Tibial nerve (tissue), 4 donors: ENCODE measurements at regions not wholly inside any gene's neighbourhood (a gene's known extent, or its start where the extent isn't known, plus 50 kb on each side); places are given as distances from the start of the nearest gene placed in this dataset.

Experiments used
- DNase-seq, 2 donors: peaks; one replicate each; pipeline ENCODE4 v3.0.0-alpha.2; 2019; ENCODE audit warnings: low spot score in 2 of 2
- H3K27ac ChIP-seq, 4 donors: fragments of 200-600 bp; sonication (generic) in 3 of 4; one replicate each; pipeline ENCODE4 v1.5.1; 2017 to 2019; ENCODE audit warnings: mild to moderate bottlenecking in 1 of 4
- H3K27me3 ChIP-seq, 2 donors: fragments of 200-600 bp; sonication (generic) in 1 of 2; one replicate each; pipeline versions ENCODE4 v1.5.1 to v1.6.0; 2017 to 2019
- H3K36me3 ChIP-seq, 3 donors: fragments of 200-600 bp; sonication (generic); one replicate each; pipeline ENCODE4 v1.5.1; 2018 to 2019
- H3K4me1 ChIP-seq, 4 donors: fragments of 200-600 bp; sonication (generic) in 3 of 4; one replicate each; pipeline ENCODE4 v1.5.1; 2017 to 2019
- H3K4me3 ChIP-seq, 4 donors: fragments of 200-600 bp; sonication (generic) in 3 of 4; one replicate each; pipeline ENCODE4 v1.5.1; 2017 to 2019; ENCODE audit warnings: mild to moderate bottlenecking in 1 of 4, moderate library complexity in 1 of 4
- H3K9me3 ChIP-seq, 4 donors: fragments of 200-600 bp; sonication (generic) in 3 of 4; one replicate each; pipeline ENCODE4 v1.5.1; 2017 to 2019
- EP300 ChIP-seq, 2 donors: sonication (generic); formaldehyde crosslinking; IDR thresholded peaks; one replicate each; pipeline ENCODE4 v1.6.1; 2017; ENCODE audit warnings: antibody characterized with exemption in 2 of 2, mild to moderate bottlenecking in 1 of 2
- POLR2A ChIP-seq, 2 donors: fragments of 450-650 bp; IDR thresholded peaks; one replicate each; pipeline ENCODE4 v1.6.1; 2017; ENCODE audit warnings: antibody characterized with exemption in 2 of 2, mild to moderate bottlenecking in 2 of 2, moderate library complexity in 2 of 2
- WGBS, 2 donors: methylation state at CpG; one replicate each; pipeline ENCODE4 v1.1.5; 2018; 5-methylcytosine and 5-hydroxymethylcytosine counted together
- TF ChIP-seq, protein P1 (sequence below), 5 experiments: fragments of 200-600 bp in 3 of 5; fragments of 450-650 bp in 2 of 5; sonication (generic) in 3 of 5; IDR thresholded peaks; one replicate each; pipeline ENCODE4 v1.5.1; 2016 to 2019; ENCODE audit warnings: antibody characterized with exemption in 5 of 5, mild to moderate bottlenecking in 3 of 5, moderate library complexity in 2 of 5

DNA sequence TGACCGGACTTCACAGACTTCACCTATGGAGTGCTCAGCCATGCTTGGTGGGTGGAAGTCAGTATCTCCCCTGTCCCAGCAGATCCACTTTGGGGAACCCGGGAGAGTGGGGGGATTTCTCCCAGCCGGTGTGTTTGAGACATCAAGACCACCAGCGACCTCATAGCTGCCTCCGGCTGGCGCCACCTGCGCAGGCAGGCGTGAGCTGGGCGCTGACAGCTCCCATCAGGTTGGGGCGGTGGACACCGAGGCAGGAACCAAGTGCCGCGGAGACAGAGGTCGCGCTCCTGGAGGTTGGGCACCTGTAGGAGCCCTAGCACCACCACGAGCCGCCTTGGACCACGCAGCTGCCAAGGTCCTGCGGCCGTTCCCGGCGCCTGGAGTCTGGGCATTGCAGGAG lies 124.0 kb upstream of the LARP1 start:
- TF ChIP-seq POLR2A (IDR thresholded peaks at IDR 0.05) (no peak), EP300 (IDR thresholded peaks at IDR 0.05) (no peak)
- TF ChIP-seq, protein P1, sequence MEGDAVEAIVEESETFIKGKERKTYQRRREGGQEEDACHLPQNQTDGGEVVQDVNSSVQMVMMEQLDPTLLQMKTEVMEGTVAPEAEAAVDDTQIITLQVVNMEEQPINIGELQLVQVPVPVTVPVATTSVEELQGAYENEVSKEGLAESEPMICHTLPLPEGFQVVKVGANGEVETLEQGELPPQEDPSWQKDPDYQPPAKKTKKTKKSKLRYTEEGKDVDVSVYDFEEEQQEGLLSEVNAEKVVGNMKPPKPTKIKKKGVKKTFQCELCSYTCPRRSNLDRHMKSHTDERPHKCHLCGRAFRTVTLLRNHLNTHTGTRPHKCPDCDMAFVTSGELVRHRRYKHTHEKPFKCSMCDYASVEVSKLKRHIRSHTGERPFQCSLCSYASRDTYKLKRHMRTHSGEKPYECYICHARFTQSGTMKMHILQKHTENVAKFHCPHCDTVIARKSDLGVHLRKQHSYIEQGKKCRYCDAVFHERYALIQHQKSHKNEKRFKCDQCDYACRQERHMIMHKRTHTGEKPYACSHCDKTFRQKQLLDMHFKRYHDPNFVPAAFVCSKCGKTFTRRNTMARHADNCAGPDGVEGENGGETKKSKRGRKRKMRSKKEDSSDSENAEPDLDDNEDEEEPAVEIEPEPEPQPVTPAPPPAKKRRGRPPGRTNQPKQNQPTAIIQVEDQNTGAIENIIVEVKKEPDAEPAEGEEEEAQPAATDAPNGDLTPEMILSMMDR (IDR thresholded peaks at IDR 0.05) = no peak
- H3K36me3 ChIP-seq = no peaks in the 10 kb centered on the region
- no peaks in the 10 kb centered on the region for H3K4me1 ChIP-seq
- H3K4me3 ChIP-seq = no peak overlapping the region
- no peaks in the 10 kb centered on the region for H3K27me3 ChIP-seq
- no peak overlapping the region for H3K27ac ChIP-seq
- WGBS, 2 donors = 93 to 95% methylated on average over 12 to 22 of the region's 22 CpGs
- DNase-seq = no peak
- H3K9me3 ChIP-seq = no peaks in the 10 kb centered on the region

DNA sequence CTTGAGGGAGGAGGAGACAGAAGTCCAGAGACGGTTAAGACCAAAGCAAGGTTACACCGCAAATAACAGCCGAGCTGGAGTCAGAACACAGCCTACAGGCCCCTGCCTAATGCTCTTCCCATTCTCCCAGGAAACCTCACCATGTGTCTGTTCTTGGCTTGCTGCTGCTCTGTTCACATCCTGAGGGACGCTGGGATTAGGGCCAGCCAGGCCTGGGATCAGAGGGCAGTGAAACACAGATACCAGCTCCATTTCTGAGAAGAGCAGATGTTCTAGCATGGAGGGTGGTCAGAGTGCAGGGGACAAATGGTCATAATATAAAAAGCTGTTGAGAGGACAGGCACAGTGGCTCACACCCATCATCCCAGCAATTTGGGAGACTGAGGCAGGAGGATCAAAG lies 124.8 kb upstream of the LARP1 start:
- TF ChIP-seq, protein P1 (IDR thresholded peaks at IDR 0.05) = no peak
- Histone ChIP-seq H3K9me3 (no peaks in the 10 kb centered on the region), H3K36me3 (no peaks in the 10 kb centered on the region), H3K27ac (no peak overlapping the region), H3K4me1 (no peaks in the 10 kb centered on the region), H3K4me3 (no peak overlapping the region), H3K27me3 (no peaks in the 10 kb centered on the region)
- no peak for DNase-seq
- 48 to 57% methylated on average over 4 of the region's 4 CpGs for WGBS, 2 donors

DNA sequence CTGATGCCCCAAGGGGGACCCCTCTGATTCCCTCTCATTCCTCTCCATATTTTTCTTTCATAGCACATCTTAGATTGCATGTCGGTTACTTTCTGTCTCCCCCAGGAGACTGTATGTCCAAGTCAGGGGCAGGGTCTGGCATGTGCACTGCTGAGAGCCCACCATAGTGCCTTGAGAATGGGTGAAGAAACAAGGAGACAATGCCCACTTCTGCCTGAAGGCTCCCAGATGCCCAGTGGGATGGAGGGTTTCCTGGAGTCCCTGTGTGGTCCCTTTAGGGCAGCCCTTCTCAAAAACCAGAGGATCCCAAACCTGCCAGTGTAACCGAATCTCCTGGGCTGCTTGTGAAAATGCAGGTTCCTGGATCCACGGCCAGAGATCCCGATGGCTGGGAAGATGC lies 126.5 kb upstream of the LARP1 start:
- Histone ChIP-seq H3K27me3 (no peaks in the 10 kb centered on the region), H3K36me3 (no peaks in the 10 kb centered on the region), H3K4me1 (no peaks in the 10 kb centered on the region), H3K27ac (no peak overlapping the region), H3K9me3 (no peaks in the 10 kb centered on the region), H3K4me3 (no peak overlapping the region)
- 88 to 96% methylated on average over 1 to 3 of the region's 4 CpGs for WGBS, 2 donors
- no peak for DNase-seq
- TF ChIP-seq POLR2A (IDR thresholded peaks at IDR 0.05) (no peak), EP300 (IDR thresholded peaks at IDR 0.05) (no peak)
- TF ChIP-seq, protein P1 (IDR thresholded peaks at IDR 0.05) = no peak

DNA sequence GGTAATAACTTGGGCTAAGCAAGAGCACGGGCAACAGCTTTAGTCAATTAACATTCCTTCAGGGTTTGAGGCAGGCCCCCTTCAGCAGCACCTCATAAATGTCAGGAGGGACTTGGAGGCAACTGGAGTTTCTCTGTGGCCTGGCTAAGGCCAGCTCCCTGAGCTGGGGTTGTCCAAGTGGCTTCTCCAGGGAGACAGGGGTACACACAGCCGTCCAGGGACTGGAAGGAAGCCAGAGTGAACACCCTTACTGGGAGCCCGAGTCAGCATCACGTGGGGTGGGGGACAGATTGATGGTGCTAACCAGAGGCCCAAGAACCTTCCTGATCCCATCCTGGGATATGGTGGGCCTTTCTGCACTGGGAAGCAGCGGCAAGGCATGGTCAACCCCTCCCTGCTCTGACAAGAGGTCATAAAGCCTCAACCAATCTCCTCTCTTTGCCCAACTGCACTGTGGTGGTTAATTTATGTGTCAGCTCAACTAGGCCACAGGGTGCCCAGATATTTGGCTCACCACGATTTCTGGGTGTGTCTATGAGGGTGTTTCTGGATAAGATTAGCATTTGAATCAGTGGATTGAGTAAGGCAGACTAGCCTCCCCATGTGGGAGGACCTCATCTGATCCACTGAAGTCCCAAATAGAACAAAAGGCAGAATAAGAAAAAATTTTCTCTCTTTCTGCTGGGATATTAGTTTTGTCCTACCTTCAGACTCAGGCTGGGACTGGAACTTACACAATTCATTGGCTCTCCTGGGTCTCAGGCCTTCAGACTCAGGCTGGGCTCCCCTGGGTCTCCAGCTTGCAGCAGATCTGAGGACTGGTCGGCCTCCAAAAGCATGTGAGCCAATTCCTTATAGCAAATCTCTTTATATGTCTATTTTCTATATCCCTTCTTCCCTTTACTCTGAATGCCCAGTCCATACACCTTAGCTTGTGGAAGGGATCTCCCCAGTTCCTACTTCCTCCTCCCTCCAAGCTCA lies 127.2 kb upstream of the LARP1 start:
- DNase-seq = no peak
- H3K36me3 ChIP-seq = no peaks in the 10 kb centered on the region
- no peak overlapping the region for H3K27ac ChIP-seq
- no peaks in the 10 kb centered on the region for H3K9me3 ChIP-seq
- WGBS, 2 donors = 48 to 65% methylated on average over 3 to 7 of the region's 7 CpGs
- no peak overlapping the region for H3K4me3 ChIP-seq
- H3K27me3 ChIP-seq = no peaks in the 10 kb centered on the region
- TF ChIP-seq, protein P1 (IDR thresholded peaks at IDR 0.05) = no peak
- TF ChIP-seq POLR2A (IDR thresholded peaks at IDR 0.05) (no peak), EP300 (IDR thresholded peaks at IDR 0.05) (no peak)
- H3K4me1 ChIP-seq = no peaks in the 10 kb centered on the region

DNA sequence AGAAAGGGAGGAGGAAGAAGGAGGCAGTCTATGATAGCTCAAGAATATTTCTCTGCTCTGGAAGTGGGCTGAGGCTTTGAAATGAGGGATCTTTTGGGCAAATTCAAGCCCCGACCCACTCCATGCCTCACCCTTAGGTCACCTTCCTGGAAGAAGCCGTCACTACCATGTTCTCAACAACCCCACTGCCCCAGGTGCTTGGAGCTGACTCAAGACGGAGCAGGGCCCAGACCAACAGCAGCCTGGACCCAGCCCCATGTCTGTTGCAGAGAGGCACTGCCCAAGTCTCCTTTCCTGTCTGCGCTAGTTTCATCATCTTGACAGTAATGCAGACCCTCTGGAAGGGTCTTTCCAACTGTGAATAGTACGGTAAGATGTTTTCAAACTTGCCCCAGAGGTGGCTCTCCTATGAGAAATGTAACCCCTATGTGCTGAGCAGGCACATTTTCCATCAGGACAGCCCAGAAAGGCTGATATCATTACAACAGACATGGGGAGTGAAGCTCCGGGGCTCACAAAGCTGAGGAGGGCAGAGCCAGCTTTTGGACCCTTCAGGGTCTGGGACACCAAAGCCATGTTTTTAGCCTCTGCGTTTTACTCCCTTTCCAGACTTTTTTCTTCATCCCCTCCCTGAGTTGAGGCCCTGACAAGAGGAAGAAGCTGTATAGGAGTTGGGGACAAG lies 128.2 kb upstream of the LARP1 start:
- Histone ChIP-seq H3K4me3 (no peak overlapping the region), H3K9me3 (no peaks in the 10 kb centered on the region), H3K27me3 (no peaks in the 10 kb centered on the region), H3K4me1 (no peaks in the 10 kb centered on the region), H3K36me3 (no peaks in the 10 kb centered on the region), H3K27ac (no peak overlapping the region)
- no peak for DNase-seq
- WGBS, 2 donors = 73 to 76% methylated on average over 7 of the region's 7 CpGs
- no peak for TF ChIP-seq POLR2A (IDR thresholded peaks at IDR 0.05)
- TF ChIP-seq EP300 (IDR thresholded peaks at IDR 0.05) = no peak
- TF ChIP-seq, protein P1 (IDR thresholded peaks at IDR 0.05) = no peak
